Adipocyte (in vitro differentiated cells): ENCODE measurements at regions not wholly inside any gene's neighbourhood (a gene's known extent, or its start where the extent isn't known, plus 50 kb on each side); places are given as distances from the start of the nearest gene placed in this dataset.

Source experiments
- DNase-seq: peaks from one replicate; pipeline ENCODE4 v3.0.0-alpha.2; 2015; ENCODE audit warnings: low read depth
- H3K27me3 ChIP-seq: replicated peaks from 2 replicates; pipeline ENCODE4 v1.7.0; 2013; ENCODE audit warnings: mild to moderate bottlenecking, low read length, moderate library complexity; ENCODE audit not compliant: control insufficient read depth, insufficient read depth
- H3K36me3 ChIP-seq: 2 replicates; pipeline ENCODE4 v1.7.0; 2013; ENCODE audit warnings: low read length, mild to moderate bottlenecking, moderate library complexity; ENCODE audit not compliant: control insufficient read depth, insufficient read depth, severe bottlenecking
- H3K4me1 ChIP-seq: 2 replicates; pipeline ENCODE4 v1.7.0; 2013; ENCODE audit warnings: mild to moderate bottlenecking, low read length, moderate library complexity; ENCODE audit not compliant: control insufficient read depth, insufficient read depth
- H3K4me3 ChIP-seq: 2 replicates; pipeline ENCODE4 v1.7.0; 2013; ENCODE audit warnings: mild to moderate bottlenecking, low read length, moderate library complexity
- H3K9ac ChIP-seq: 2 replicates; pipeline ENCODE4 v1.7.0; 2013; ENCODE audit warnings: mild to moderate bottlenecking, low read length, moderate library complexity
- H3K9me3 ChIP-seq: 2 replicates; pipeline ENCODE4 v1.7.0; 2013; ENCODE audit warnings: mild to moderate bottlenecking, low read length, moderate library complexity; ENCODE audit not compliant: control insufficient read depth

DNA sequence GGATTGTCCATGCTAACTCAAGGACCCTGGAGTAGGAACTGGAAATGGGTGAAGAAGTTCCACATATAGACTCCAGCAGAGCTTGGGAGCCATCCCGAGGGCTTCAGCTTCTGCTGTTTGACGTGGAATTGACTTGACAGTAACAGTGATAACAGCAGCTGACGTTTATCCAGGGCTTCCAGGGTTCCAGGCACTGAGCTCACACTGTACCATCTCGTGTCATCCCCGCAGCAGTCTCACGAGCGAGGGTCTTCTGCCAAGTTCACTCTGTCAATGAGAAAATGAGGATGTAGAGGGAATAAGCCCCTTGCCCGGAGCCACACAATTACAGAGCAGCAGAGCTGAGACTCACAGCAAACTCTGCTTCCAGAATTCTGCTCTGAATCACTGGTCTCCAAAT, 447.7 kb downstream of the SIPA1L2 start:
- no peak for DNase-seq
- Histone ChIP-seq H3K9ac (no peak overlapping the region), H3K27me3 (no peaks in the 10 kb centered on the region), H3K36me3 (no peaks in the 10 kb centered on the region), H3K4me3 (no peak overlapping the region), H3K4me1 (no peaks in the 10 kb centered on the region), H3K9me3 (peaks cover 3% of the 10 kb centered on the region)

GRCh38 chr1:232180779-232181136, 449.2 kb downstream of the SIPA1L2 start:
- H3K4me3 ChIP-seq: no peak overlapping the region
- no peaks in the 10 kb centered on the region for H3K4me1 ChIP-seq
- no peak for DNase-seq
- no peak overlapping the region for H3K9ac ChIP-seq
- no peaks in the 10 kb centered on the region for H3K36me3 ChIP-seq
- H3K27me3 ChIP-seq: no peaks in the 10 kb centered on the region
- H3K9me3 ChIP-seq: peaks cover 3% of the 10 kb centered on the region

DNA sequence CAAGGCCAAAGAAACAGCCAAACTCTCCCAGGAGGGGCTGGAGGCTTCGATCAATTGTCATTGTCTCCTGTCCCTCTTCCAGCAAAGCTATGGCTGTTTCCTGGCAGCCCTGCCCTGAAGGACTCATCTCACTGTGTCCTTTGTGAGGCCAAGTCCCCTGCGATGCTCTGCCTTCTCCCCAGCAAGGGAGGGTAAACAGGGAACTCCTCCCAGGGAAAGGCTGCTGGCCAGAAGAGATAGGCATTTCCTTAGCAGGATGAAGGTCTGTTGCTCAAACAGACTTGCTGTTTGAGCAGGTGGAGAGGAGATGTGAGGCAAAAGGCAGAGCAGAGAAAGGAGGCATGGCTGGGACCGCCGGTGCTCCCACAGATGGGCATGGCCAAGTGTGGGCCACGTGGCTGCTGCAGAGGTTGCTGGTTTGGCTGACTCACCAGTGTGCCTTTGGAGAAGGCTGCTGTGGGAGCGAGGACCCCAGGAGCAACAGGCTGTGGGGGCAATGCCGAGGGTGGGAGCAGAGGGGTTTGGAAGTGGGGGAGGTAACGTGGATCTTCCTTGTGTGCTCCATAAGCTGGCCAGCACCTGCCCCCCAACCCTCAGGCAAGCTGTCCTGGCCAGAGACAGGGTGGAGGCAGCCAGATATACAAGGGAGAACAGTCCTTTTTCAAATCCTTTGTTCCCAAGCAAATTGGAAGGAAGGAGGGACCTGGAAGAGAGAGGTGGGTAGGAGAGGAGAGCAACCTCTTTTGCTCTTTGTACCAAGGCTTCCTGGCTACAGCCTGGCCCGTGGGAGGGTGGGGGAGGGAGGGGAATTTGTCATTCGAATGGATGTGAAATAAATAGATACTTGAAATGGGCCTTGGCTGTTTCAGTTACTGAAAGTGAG, 449.8 kb downstream of the SIPA1L2 start:
- no peak overlapping the region for H3K9ac ChIP-seq
- H3K4me3 ChIP-seq: no peak overlapping the region
- no peaks in the 10 kb centered on the region for H3K4me1 ChIP-seq
- no peak for DNase-seq
- peaks cover 3% of the 10 kb centered on the region for H3K9me3 ChIP-seq
- H3K36me3 ChIP-seq: no peaks in the 10 kb centered on the region
- H3K27me3 ChIP-seq: no peaks in the 10 kb centered on the region

- Histone ChIP-seq H3K27me3 (no peaks in the 10 kb centered on the region), H3K4me1 (no peaks in the 10 kb centered on the region), H3K9ac (no peak overlapping the region), H3K36me3 (no peaks in the 10 kb centered on the region), H3K4me3 (no peak overlapping the region), H3K9me3 (peaks cover 3% of the 10 kb centered on the region)
- DNase-seq: no peak
These were observed 451.7 kb downstream of the SIPA1L2 start for GRCh38 chr1:232178191-232178590.

DNA sequence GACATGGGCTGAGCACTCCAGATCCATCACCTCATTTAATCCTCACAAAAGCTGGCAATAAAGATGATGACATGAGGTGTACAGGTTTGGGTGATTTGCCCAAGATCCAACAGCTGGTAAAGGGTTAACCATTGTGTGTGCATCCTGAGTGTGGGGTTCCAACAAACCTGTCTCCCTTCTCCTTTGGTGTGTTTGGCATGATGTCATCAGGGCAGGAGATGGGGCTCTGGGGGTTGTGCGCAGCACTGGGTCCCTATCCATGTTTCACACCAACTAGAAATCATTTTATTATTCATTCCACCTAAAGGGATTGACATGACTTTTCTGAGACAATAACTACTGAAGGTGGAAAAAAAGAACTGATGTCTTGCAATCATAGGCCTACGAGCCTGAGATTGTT, 452.5 kb downstream of the SIPA1L2 start:
- Histone ChIP-seq H3K9me3 (peaks cover 3% of the 10 kb centered on the region), H3K27me3 (no peaks in the 10 kb centered on the region), H3K4me1 (no peaks in the 10 kb centered on the region), H3K4me3 (no peak overlapping the region), H3K9ac (no peak overlapping the region), H3K36me3 (no peaks in the 10 kb centered on the region)
- DNase-seq: no peak

GRCh38 chr1:232176222-232176621, 453.7 kb downstream of the SIPA1L2 start:
- H3K36me3 ChIP-seq: no peaks in the 10 kb centered on the region
- no peaks in the 10 kb centered on the region for H3K27me3 ChIP-seq
- DNase-seq: no peak
- H3K9ac ChIP-seq: no peak overlapping the region
- H3K4me1 ChIP-seq: no peaks in the 10 kb centered on the region
- H3K9me3 ChIP-seq: peaks cover 3% of the 10 kb centered on the region
- no peak overlapping the region for H3K4me3 ChIP-seq

GRCh38 chr1:232174306-232174705, 455.6 kb downstream of the SIPA1L2 start:
- Histone ChIP-seq H3K27me3 (no peaks in the 10 kb centered on the region), H3K9me3 (peaks cover 3% of the 10 kb centered on the region), H3K4me1 (no peaks in the 10 kb centered on the region), H3K36me3 (no peaks in the 10 kb centered on the region), H3K4me3 (no peak overlapping the region), H3K9ac (no peak overlapping the region)
- DNase-seq: no peak

DNA sequence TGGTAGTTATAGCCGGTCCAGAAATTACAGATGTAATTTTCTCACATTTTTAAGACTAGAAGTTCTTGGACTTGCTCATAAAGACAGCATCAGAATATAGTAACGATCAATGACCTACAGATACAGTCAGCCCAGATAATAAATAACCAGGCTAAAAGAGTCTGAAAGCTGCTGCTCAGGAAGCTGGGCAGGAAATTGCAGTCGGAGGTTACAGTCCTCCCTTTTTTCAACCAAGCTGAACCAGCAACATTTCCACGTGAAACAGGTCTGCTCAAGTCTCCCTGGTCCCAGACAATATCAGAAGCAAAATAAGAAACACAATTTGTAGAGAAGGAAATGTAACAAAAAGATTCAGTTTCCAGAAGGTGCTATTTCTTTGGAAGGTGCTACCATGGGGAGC, 457.4 kb downstream of the SIPA1L2 start:
- H3K27me3 ChIP-seq: no peaks in the 10 kb centered on the region
- H3K36me3 ChIP-seq: no peaks in the 10 kb centered on the region
- H3K4me1 ChIP-seq: no peaks in the 10 kb centered on the region
- no peak overlapping the region for H3K9ac ChIP-seq
- H3K4me3 ChIP-seq: no peak overlapping the region
- no peak for DNase-seq
- no peaks in the 10 kb centered on the region for H3K9me3 ChIP-seq

- no peak for DNase-seq
- Histone ChIP-seq H3K9ac (no peak overlapping the region), H3K4me3 (no peak overlapping the region), H3K27me3 (no peaks in the 10 kb centered on the region), H3K4me1 (no peaks in the 10 kb centered on the region), H3K36me3 (no peaks in the 10 kb centered on the region), H3K9me3 (no peaks in the 10 kb centered on the region)
These were observed 459.0 kb downstream of the SIPA1L2 start for GRCh38 chr1:232170909-232171308.

DNA sequence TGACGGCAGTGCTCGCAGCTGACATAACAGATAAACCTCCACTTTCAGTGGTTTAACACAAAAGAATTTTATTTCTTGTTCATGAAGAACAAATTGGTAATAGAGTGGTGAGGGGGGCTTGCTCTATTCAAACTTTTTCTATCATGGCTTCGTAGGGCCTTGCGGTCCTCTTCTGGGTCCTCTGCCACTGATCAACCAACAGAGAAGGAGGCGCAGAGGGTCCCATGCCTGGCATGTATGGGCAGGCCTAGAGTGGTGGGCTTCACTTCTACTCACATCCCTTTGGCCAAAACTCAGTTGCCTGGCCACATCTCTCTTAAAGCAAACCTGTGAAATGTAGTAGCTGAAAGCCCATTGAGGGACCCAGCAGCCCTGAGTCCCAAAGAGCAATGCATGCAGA, 460.5 kb downstream of the SIPA1L2 start:
- H3K36me3 ChIP-seq: no peaks in the 10 kb centered on the region
- no peak overlapping the region for H3K9ac ChIP-seq
- H3K4me1 ChIP-seq: no peaks in the 10 kb centered on the region
- H3K27me3 ChIP-seq: no peaks in the 10 kb centered on the region
- no peaks in the 10 kb centered on the region for H3K9me3 ChIP-seq
- no peak for DNase-seq
- H3K4me3 ChIP-seq: no peak overlapping the region

- Histone ChIP-seq H3K9ac (no peak overlapping the region), H3K9me3 (no peaks in the 10 kb centered on the region), H3K4me1 (no peaks in the 10 kb centered on the region), H3K4me3 (no peak overlapping the region), H3K36me3 (no peaks in the 10 kb centered on the region), H3K27me3 (no peaks in the 10 kb centered on the region)
- DNase-seq: no peak
These were observed 461.4 kb downstream of the SIPA1L2 start for GRCh38 chr1:232168508-232168907.

DNA sequence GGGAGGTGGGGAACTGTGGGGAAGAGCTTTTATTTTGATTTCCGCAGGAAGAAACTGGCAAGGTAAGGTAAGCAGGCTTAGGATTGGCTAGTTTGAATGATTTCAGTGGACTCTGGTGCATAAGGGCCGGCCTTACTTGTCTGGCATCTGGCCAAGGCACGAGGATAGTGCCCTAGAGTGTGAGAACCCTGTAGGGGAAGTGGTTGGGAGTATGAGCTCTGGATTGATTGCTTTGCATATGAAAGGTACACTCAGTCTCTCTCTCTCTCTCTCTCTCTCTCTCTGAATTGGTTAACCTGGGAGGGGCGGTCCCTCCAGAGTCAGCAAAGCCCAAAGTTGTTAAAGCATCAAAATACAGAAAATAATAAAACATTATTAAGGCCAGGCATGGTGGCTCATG, 463.0 kb downstream of the SIPA1L2 start:
- no peak for DNase-seq
- H3K9ac ChIP-seq: no peak overlapping the region
- no peaks in the 10 kb centered on the region for H3K27me3 ChIP-seq
- no peaks in the 10 kb centered on the region for H3K4me1 ChIP-seq
- no peak overlapping the region for H3K4me3 ChIP-seq
- H3K36me3 ChIP-seq: no peaks in the 10 kb centered on the region
- H3K9me3 ChIP-seq: no peaks in the 10 kb centered on the region
